ENCODE measurements at regions not wholly inside any gene's neighbourhood (a gene's known extent, or its start where the extent isn't known, plus 50 kb on each side); places are given as distances from the start of the nearest gene placed in this dataset.
A peak's percentile ranks its signal among the peaks of the same experiment; 100 is the strongest.

DNA sequence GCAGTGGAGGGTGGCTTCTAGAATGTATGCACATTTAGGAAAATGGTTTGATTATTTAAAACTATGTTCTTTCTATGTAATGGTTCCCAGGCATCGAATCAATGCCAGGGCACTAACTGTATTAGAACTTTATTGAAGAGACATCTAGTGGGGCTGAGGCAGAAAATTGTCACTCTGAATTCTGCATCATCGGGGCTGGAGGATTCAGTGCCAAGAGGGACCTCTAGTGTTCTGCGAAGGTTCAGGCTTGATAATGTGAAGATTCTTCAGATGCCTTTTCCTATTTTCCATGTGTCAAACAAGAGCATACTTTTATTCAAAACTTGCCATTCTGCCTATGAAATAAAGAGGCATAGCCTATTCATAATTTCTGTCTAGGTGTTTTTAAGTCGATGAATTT, 146.3 kb downstream of the CAND1 start:
- TF ChIP-seq JUND (IDR thresholded peaks at IDR 0.05; ENCODE audit: low read depth, low read length) (no peak), POLR2AphosphoS5 (IDR thresholded peaks at IDR 0.05; ENCODE audit: low read length) (no peak), SREBF2 (IDR thresholded peaks at IDR 0.05; ENCODE audit: low read length) (no peak), RCOR1 (conservative IDR thresholded peaks at IDR 0.05; ENCODE audit: low read depth, low read length) (no peak)
- TF ChIP-seq, protein P1, sequence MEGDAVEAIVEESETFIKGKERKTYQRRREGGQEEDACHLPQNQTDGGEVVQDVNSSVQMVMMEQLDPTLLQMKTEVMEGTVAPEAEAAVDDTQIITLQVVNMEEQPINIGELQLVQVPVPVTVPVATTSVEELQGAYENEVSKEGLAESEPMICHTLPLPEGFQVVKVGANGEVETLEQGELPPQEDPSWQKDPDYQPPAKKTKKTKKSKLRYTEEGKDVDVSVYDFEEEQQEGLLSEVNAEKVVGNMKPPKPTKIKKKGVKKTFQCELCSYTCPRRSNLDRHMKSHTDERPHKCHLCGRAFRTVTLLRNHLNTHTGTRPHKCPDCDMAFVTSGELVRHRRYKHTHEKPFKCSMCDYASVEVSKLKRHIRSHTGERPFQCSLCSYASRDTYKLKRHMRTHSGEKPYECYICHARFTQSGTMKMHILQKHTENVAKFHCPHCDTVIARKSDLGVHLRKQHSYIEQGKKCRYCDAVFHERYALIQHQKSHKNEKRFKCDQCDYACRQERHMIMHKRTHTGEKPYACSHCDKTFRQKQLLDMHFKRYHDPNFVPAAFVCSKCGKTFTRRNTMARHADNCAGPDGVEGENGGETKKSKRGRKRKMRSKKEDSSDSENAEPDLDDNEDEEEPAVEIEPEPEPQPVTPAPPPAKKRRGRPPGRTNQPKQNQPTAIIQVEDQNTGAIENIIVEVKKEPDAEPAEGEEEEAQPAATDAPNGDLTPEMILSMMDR (IDR thresholded peaks at IDR 0.05 in 2 of 3, conservative IDR thresholded peaks at IDR 0.05 in 1 of 3; ENCODE audit: control insufficient read depth in 2 of 3, extremely low read depth in 1 of 3, insufficient read depth in 1 of 3, low read depth in 3 of 3, low read length in 3 of 3): peak; percentile 10 to 37 (median 25); a peak in 3 of 6 replicates
- TF ChIP-seq, protein P2, sequence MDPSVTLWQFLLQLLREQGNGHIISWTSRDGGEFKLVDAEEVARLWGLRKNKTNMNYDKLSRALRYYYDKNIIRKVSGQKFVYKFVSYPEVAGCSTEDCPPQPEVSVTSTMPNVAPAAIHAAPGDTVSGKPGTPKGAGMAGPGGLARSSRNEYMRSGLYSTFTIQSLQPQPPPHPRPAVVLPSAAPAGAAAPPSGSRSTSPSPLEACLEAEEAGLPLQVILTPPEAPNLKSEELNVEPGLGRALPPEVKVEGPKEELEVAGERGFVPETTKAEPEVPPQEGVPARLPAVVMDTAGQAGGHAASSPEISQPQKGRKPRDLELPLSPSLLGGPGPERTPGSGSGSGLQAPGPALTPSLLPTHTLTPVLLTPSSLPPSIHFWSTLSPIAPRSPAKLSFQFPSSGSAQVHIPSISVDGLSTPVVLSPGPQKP (IDR thresholded peaks at IDR 0.05; ENCODE audit: low read depth, low read length): no peak

All from GM12878 (cell line).